MCF 10A (cell line): ENCODE measurements at regions not wholly inside any gene's neighbourhood (a gene's known extent, or its start where the extent isn't known, plus 50 kb on each side); places are given as distances from the start of the nearest gene placed in this dataset.

ENCODE experiments used
- BruUV-seq: library from RNA; stranded (reverse); fragments of 400-500 nt; replicated peaks from 2 replicates; lab custom pipeline; 2021; lab: Mats Ljungman, UMichigan
- CTCF ChIA-PET: fragments of 300-600 bp; sonication (Branson Sonifier 250); formaldehyde crosslinking; extraction: SDS; loops from one replicate; lab custom pipeline; 2021; ENCODE audit warnings: antibody characterized with exemption, inconsistent platforms; lab: Yijun Ruan, JAX
- POLR2A ChIA-PET: fragments of 300-600, 350-650 bp; sonication (Branson Sonifier 250); formaldehyde crosslinking; extraction: SDS; loops from one replicate; lab custom pipeline; 2020; ENCODE audit warnings: antibody characterized with exemption, inconsistent platforms; lab: Yijun Ruan, JAX
- DNase-seq: peaks from one replicate; pipeline ENCODE4 v3.0.0-alpha.2; 2018; ENCODE audit not compliant: unreplicated experiment
- H3K27ac Mint-ChIP-seq: one replicate; pipeline ENCODE4 v1.8.0; 2022; ENCODE audit warnings: mild to moderate bottlenecking, low read depth, mixed read lengths; ENCODE audit not compliant: unreplicated experiment
- H3K27me3 Mint-ChIP-seq: one replicate; pipeline ENCODE4 v1.8.0; 2022; ENCODE audit warnings: mixed read lengths; ENCODE audit not compliant: insufficient read depth, unreplicated experiment
- H3K36me3 Mint-ChIP-seq: one replicate; pipeline ENCODE4 v1.8.0; 2022; ENCODE audit warnings: mild to moderate bottlenecking, moderate library complexity, mixed read lengths; ENCODE audit not compliant: insufficient read depth, unreplicated experiment
- H3K4me1 Mint-ChIP-seq: one replicate; pipeline ENCODE4 v1.8.0; 2022; ENCODE audit warnings: mixed read lengths; ENCODE audit not compliant: insufficient read depth, unreplicated experiment
- H3K4me3 Mint-ChIP-seq: one replicate; pipeline ENCODE4 v1.8.0; 2022; ENCODE audit warnings: mild to moderate bottlenecking, moderate library complexity, mixed read lengths; ENCODE audit not compliant: unreplicated experiment
- H3K9me3 Mint-ChIP-seq: one replicate; pipeline ENCODE4 v1.8.0; 2022; ENCODE audit warnings: mixed read lengths; ENCODE audit not compliant: unreplicated experiment
- CTCF ChIP-seq: fragments of 200-600 bp; IDR thresholded peaks from one replicate; pipeline ENCODE4 v1.8.0; 2022; ENCODE audit warnings: antibody characterized with exemption, mild to moderate bottlenecking; ENCODE audit not compliant: unreplicated experiment
- intact Hi-C: fragments of 100-400 bp; cut with micrococcal nuclease; formaldehyde crosslinking; loops from 2 replicates; pipeline ENCODE4 v1.14.1; 2022

DNA sequence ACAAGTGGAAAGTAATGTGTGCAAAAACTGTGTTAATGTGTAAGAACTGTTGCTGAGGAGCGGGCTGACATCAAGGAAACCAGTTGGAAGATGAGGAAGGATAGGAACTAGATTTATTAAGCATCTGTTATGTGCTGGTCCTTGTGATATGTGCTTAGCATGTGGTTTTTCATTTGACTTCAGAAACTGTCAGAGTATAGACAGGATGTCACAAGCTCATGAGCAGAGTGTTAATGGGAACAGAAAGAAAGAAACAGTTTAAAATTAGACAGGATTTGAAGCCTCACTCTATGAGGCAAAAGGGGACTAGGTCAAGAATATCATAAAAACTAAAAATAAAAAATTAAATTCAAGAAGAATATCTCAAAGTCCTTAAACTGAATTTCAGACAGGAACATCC, 270.6 kb upstream of the DPPA4 start:
- ChIA-PET POLR2A (interaction anchor here (0.5 kb wide), 1 partner anchor 12 kb away, joined by 3 read pairs; no protein-coding TSS in a partner anchor), CTCF (no interaction called here)
- no peaks in the 10 kb centered on the region for H3K27me3 Mint-ChIP-seq
- H3K27ac Mint-ChIP-seq = no peak overlapping the region
- H3K4me1 Mint-ChIP-seq = no peaks in the 10 kb centered on the region
- no peaks in the 10 kb centered on the region for H3K9me3 Mint-ChIP-seq
- no peak for DNase-seq
- BruUV-seq = no TSS peak
- no peak overlapping the region for H3K4me3 Mint-ChIP-seq
- no peaks in the 10 kb centered on the region for H3K36me3 Mint-ChIP-seq
- intact Hi-C loops = no loop called here
- no peak for TF ChIP-seq CTCF

DNA sequence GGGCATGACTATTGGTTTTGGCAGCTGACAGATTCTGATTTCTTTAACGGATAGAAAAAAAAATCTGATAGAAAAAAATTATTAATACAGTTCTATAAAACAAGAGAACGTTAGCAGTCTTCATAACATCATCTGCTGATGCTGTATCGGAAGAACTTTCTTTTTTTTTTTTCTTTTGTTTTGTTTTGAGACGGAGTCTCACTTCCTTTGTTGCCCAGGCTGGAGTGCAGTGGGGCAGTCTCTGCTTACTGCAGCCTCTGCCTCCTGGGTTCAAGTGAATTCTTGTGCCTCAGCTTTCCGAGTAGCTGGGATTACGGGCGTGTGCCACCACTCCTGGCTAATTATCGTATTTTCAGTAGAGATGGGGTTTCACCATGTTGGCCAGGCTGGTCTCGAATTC, 271.2 kb upstream of the DPPA4 start:
- intact Hi-C loops = no loop called here
- TF ChIP-seq CTCF = no peak
- BruUV-seq = no TSS peak
- H3K27me3 Mint-ChIP-seq = no peaks in the 10 kb centered on the region
- no peaks in the 10 kb centered on the region for H3K4me1 Mint-ChIP-seq
- H3K27ac Mint-ChIP-seq = no peak overlapping the region
- no peak overlapping the region for H3K4me3 Mint-ChIP-seq
- DNase-seq = no peak
- ChIA-PET POLR2A (no interaction called here), CTCF (no interaction called here)
- no peaks in the 10 kb centered on the region for H3K36me3 Mint-ChIP-seq
- H3K9me3 Mint-ChIP-seq = no peaks in the 10 kb centered on the region

DNA sequence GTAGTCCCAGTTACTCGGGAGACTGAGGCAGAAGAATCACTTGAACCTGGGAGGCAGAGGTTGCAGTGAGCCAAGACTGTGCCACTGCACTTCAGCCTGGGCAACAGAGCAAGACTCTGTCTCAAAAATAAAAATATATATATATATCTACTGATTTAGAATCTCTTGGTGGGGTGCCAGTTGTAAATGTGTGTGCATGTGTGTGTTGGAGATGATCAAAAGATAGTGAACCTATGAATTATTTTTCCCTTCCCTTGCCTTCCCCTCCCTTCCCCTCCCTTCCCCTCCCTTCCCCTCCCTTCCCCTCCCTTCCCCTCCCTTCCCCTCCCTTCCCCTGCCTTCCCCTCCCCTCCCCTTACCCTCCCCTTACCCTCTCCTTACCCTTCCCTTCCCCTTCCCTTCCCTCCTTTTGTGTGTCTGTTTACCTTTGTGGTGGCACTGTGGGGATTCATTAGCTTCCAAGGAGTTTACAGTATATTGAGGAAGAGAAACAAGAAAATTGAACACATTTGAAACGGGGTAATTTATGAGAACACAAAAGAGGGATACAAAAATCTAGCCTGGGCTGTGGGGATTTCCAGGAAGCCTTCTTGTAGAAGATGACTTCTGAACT, 281.5 kb upstream of the DPPA4 start:
- no peak overlapping the region for H3K27ac Mint-ChIP-seq
- ChIA-PET POLR2A (no interaction called here), CTCF (no interaction called here)
- no peak overlapping the region for H3K4me3 Mint-ChIP-seq
- H3K4me1 Mint-ChIP-seq = no peaks in the 10 kb centered on the region
- no peaks in the 10 kb centered on the region for H3K36me3 Mint-ChIP-seq
- no peak for TF ChIP-seq CTCF
- no peaks in the 10 kb centered on the region for H3K27me3 Mint-ChIP-seq
- intact Hi-C loops = no loop called here
- no TSS peak for BruUV-seq
- DNase-seq = no peak
- no peaks in the 10 kb centered on the region for H3K9me3 Mint-ChIP-seq

DNA sequence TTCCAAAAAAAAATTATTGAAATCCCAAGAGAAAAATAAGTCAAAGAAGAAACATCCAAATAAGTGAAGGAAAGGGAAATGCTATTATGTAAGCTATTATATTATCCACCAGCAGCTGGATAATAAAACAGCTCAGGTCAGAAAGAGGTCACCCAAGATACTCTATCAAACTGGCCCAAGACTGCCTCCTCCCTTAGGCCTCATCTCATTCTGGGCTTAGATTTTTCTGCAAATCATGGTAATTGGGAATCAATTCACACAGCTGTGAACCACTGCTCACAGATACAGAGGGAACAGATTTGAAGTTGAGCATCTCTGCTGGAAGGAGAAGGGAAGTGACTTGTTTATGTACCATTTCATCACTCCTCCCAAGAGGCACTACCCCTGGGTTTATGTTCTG, 294.6 kb upstream of the DPPA4 start:
- no peak overlapping the region for H3K27ac Mint-ChIP-seq
- intact Hi-C loops = no loop called here
- no peak for TF ChIP-seq CTCF
- BruUV-seq = no TSS peak
- CTCF ChIA-PET = no interaction called here
- H3K4me3 Mint-ChIP-seq = no peak overlapping the region
- no peaks in the 10 kb centered on the region for H3K27me3 Mint-ChIP-seq
- no peaks in the 10 kb centered on the region for H3K4me1 Mint-ChIP-seq
- no peak for DNase-seq
- H3K9me3 Mint-ChIP-seq = peaks cover 8% of the 10 kb centered on the region
- no peaks in the 10 kb centered on the region for H3K36me3 Mint-ChIP-seq
- POLR2A ChIA-PET = interaction anchor here (0.6 kb wide), 1 partner anchor 52 kb away, joined by 3 read pairs; no protein-coding TSS in a partner anchor
